ENCODE measurements at regions not wholly inside any gene's neighbourhood (a gene's known extent, or its start where the extent isn't known, plus 50 kb on each side); places are given as distances from the start of the nearest gene placed in this dataset.

DNA sequence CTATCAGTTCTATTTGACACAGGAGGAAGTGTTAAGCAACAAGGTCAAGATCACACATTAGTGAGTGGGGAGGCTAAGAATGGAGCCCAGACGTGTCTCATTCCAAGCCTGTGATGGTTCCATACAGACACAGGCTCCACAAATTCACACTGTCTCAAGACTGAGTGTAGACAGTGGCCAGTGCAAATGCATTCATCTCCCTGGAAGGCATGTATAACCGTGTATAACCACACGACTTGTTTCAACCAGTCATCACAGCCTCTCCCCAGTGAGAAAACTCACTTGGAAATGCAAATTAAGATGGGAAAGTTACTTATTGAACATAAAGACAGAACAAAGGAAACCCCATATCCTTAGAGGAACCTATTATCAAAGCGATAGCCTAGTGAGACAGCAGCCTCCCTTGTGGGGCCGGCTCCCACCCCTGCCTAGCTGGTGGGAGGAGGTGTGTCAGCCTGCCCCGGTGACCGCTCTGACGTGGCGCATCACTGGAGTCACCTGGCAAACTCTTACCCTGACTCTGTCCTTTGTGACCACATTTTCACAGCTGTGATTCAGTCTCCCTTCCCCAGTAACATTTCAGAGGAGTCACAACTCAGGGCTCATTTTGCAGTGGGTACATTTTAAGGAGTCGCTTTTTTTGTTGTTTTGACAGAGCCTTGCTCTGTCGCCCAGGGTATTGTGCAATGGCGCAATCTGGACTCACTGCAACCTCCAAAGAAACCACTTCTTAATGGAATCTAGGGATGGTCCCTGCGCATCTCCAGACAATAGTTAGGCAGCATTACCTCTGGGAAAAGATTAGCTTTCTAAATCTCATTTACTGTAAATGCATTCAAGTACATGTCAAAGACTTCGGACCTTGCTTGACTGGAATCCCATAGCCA is 126.6 kb upstream of the PARD3 start:
- TF ChIP-seq, protein P1, sequence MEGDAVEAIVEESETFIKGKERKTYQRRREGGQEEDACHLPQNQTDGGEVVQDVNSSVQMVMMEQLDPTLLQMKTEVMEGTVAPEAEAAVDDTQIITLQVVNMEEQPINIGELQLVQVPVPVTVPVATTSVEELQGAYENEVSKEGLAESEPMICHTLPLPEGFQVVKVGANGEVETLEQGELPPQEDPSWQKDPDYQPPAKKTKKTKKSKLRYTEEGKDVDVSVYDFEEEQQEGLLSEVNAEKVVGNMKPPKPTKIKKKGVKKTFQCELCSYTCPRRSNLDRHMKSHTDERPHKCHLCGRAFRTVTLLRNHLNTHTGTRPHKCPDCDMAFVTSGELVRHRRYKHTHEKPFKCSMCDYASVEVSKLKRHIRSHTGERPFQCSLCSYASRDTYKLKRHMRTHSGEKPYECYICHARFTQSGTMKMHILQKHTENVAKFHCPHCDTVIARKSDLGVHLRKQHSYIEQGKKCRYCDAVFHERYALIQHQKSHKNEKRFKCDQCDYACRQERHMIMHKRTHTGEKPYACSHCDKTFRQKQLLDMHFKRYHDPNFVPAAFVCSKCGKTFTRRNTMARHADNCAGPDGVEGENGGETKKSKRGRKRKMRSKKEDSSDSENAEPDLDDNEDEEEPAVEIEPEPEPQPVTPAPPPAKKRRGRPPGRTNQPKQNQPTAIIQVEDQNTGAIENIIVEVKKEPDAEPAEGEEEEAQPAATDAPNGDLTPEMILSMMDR (IDR thresholded peaks at IDR 0.05): no peak
- no peak for TF ChIP-seq POLR2A (IDR thresholded peaks at IDR 0.05)
